Skeletal muscle tissue (tissue), 3 donors: ENCODE measurements at regions not wholly inside any gene's neighbourhood (a gene's known extent, or its start where the extent isn't known, plus 50 kb on each side); places are given as distances from the start of the nearest gene placed in this dataset.
"Not testable (repeated sequence)": the region's sequence is repeated elsewhere in the genome, so short reads cannot be mapped to it uniquely, and the experiment has no call there.

Source experiments
- H3K27ac ChIP-seq: one replicate; pipeline ENCODE4 v1.7.0; 2013; ENCODE audit warnings: mild to moderate bottlenecking, low read depth, low read length, inconsistent platforms
- H3K27me3 ChIP-seq, 3 donors: one replicate each; pipeline ENCODE4 v1.7.0; 2013; ENCODE audit warnings: low read length in 3 of 3; ENCODE audit not compliant: control insufficient read depth in 3 of 3, insufficient read depth in 3 of 3
- H3K36me3 ChIP-seq, 3 donors: one replicate each; pipeline ENCODE4 v1.7.0; 2013; ENCODE audit warnings: low read length in 3 of 3; ENCODE audit not compliant: control insufficient read depth in 3 of 3, insufficient read depth in 3 of 3
- H3K4me1 ChIP-seq, 3 donors: one replicate each; pipeline ENCODE4 v1.7.0; 2013; ENCODE audit warnings: low read length in 3 of 3, mild to moderate bottlenecking in 3 of 3; ENCODE audit not compliant: control insufficient read depth in 3 of 3, insufficient read depth in 3 of 3
- H3K4me3 ChIP-seq, 3 donors: one replicate each; pipeline ENCODE4 v1.7.0; 2013; ENCODE audit warnings: low read length in 3 of 3
- H3K9ac ChIP-seq, 3 donors: one replicate each; pipeline ENCODE4 v1.7.0; 2013; ENCODE audit warnings: low read length in 3 of 3, mild to moderate bottlenecking in 3 of 3, moderate library complexity in 2 of 3, low read depth in 1 of 3
- H3K9me3 ChIP-seq, 3 donors: one replicate each; pipeline ENCODE4 v1.7.0; 2013; ENCODE audit warnings: low read length in 3 of 3; ENCODE audit not compliant: control insufficient read depth in 3 of 3
- donor health status: Osteomylitis.

DNA sequence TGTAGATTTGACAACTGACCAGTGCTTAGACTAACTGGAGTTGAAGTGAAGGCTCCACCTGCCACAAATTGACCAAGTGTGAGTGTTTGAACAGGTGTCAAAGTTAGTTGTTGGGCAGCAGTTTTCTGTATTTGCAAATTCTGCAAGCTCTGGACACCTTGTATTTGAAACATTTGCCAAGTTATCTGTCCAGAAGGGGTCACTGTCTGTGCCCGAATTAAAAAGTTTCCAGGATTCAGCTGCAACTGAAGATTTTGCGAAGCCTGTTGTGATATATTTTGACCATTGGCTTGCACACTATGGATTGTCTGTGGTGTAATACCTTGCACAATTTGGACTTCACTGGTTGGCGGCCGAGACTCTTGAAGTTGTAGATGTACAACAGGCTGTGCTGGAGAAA, 1690.7 kb downstream of the SLITRK5 start:
- no peak overlapping the region for H3K9ac ChIP-seq
- H3K9me3 ChIP-seq, result no peaks in the 10 kb centered on the region
- no peak overlapping the region for H3K27ac ChIP-seq
- no peaks in the 10 kb centered on the region for H3K4me1 ChIP-seq
- H3K36me3 ChIP-seq, result no peaks in the 10 kb centered on the region
- no peak overlapping the region for H3K4me3 ChIP-seq
- no peaks in the 10 kb centered on the region for H3K27me3 ChIP-seq

DNA sequence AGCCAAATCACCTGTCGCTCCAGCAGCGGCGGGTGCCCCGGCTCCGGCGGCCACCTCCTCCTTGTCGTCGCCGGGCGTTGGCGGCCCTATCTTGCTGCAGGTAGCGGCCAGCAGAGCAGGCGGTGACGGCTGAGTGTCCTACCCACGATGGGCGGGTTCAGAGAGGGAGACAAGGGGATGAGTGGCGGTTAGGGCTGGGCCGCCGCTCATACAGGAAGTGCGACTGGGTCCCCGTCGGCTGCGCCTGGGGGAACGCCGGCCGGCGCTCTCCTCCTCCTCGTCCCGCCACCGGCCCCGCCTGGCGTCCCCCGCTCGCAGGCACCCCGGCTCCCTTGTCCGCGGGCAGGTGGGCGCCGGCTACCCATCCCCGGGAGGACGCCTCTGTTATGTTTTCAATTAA, 1692.0 kb downstream of the SLITRK5 start:
- H3K9me3 ChIP-seq, result no peaks in the 10 kb centered on the region
- H3K27me3 ChIP-seq, result no peaks in the 10 kb centered on the region
- H3K36me3 ChIP-seq, result no peaks in the 10 kb centered on the region
- no peak overlapping the region for H3K27ac ChIP-seq
- no peak overlapping the region for H3K9ac ChIP-seq
- no peak overlapping the region for H3K4me3 ChIP-seq
- no peaks in the 10 kb centered on the region for H3K4me1 ChIP-seq

DNA sequence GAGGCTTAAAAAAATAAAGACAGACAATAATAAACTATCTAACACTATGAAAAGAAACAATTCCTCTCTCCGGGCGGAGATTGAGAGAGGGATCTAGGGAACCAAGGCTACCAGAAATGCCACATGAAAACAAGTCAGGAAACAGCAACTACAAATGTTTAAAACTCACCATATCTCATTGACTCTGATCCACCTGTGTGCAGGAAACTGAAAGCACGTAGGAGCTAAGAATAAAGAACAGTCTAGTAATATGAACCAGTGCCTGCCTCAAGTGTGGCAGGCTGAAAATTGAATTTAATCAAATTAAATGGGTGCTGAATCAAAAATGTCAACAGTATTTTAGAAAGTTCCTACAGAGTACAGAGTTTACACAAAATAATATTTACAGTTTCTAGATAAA, 1701.0 kb downstream of the SLITRK5 start:
- Histone ChIP-seq H3K27ac (no peak overlapping the region), H3K4me3 (no peak overlapping the region), H3K27me3 (no peaks in the 10 kb centered on the region), H3K9me3 (no peaks in the 10 kb centered on the region), H3K9ac (no peak overlapping the region), H3K36me3 (no peaks in the 10 kb centered on the region), H3K4me1 (no peaks in the 10 kb centered on the region)

DNA sequence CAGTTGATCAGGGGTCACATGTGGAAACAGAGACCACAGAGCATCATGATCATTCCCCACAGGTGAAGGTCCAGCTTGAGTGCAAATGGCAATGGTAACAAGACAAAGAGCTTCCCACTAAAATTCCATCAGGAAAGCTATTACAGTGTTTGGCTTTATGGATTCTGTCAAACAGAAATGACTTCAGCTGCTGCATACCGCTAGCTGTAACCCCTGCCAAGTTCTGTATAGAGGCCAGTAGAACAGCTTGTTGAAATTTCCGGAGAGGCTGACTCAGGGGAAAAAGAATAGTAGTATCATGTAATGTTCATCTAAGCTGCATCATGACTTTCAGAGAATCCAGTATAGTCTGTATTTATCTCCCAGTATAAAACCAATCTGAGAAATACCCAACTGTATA, 1704.7 kb downstream of the SLITRK5 start:
- Histone ChIP-seq H3K4me1 (no peaks in the 10 kb centered on the region), H3K9ac (no peak overlapping the region), H3K36me3 (no peaks in the 10 kb centered on the region), H3K27me3 (no peaks in the 10 kb centered on the region), H3K9me3 (no peaks in the 10 kb centered on the region), H3K27ac (no peak overlapping the region), H3K4me3 (no peak overlapping the region)

DNA sequence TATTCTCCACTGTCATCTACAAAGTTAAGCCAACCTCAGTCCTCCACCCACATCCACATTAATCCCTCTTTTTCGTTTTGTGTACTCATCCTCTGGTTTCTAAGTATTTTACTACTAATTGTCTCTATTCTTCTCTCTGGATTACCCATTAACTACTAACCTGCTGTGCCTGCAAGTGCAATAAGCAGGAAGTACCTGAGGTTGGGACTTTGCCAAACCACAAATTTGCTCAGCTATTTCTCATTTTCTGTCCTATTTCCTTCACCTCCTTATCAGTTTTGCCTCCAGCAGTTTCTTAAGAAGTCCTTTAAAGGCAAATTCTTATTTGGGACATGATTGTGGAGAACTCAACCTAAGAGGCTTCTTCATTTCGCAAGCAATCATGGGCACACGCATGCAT, 1708.9 kb downstream of the SLITRK5 start:
- Histone ChIP-seq H3K27me3 (no peaks in the 10 kb centered on the region), H3K36me3 (no peaks in the 10 kb centered on the region), H3K4me3 (no peak overlapping the region), H3K9ac (no peak overlapping the region), H3K9me3 (no peaks in the 10 kb centered on the region), H3K4me1 (no peaks in the 10 kb centered on the region), H3K27ac (no peak overlapping the region)

DNA sequence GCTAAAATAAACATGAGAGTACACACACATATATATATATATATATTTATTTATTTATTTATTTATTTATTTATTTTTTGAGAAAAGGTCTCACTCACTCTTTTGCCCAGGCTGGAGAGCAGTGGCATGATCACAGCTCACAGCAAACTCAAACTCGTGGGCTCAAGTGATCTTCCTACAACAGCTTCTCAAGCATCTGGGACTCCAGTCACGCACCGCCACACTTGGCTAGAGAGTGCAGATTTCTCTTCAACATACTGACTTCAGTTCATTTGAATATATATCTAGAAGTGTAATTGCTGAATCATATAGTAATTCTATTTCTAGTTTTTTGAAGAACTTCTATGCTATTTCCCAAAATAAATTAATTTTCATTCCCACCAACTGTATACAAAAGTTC, 1711.8 kb downstream of the SLITRK5 start:
- H3K36me3 ChIP-seq, result no peaks in the 10 kb centered on the region
- H3K4me1 ChIP-seq, result no peaks in the 10 kb centered on the region
- no peaks in the 10 kb centered on the region for H3K27me3 ChIP-seq
- H3K9ac ChIP-seq, result no peak overlapping the region
- H3K27ac ChIP-seq, result no peak overlapping the region
- H3K9me3 ChIP-seq, result peaks cover 0 to 3% (median 0%) of the 10 kb centered on the region in 3 donors
- no peak overlapping the region for H3K4me3 ChIP-seq

DNA sequence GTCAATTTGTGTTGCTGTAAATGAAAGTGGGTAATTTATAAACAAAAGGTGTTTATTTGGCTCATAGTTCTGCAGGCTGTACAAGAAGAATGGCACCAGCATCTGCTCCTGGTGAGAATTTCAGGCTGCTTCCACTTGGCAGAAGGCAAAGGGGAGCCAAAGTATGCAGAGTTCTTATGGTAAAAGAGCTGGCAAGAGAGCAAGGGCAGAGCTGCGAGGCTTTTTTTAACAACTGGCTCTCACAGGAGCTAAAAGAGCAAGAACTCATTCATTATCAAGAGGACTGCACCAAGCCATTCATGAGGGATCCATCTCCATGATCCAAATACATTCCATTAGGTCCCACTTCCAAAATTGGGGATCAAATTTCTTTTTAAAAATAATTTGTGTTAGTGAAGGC, 1712.7 kb downstream of the SLITRK5 start:
- Histone ChIP-seq H3K27me3 (no peaks in the 10 kb centered on the region), H3K9me3 (peaks cover 0 to 3% (median 0%) of the 10 kb centered on the region in 3 donors), H3K27ac (no peak overlapping the region), H3K36me3 (no peaks in the 10 kb centered on the region), H3K4me1 (no peaks in the 10 kb centered on the region), H3K4me3 (no peak overlapping the region), H3K9ac (no peak overlapping the region)

DNA sequence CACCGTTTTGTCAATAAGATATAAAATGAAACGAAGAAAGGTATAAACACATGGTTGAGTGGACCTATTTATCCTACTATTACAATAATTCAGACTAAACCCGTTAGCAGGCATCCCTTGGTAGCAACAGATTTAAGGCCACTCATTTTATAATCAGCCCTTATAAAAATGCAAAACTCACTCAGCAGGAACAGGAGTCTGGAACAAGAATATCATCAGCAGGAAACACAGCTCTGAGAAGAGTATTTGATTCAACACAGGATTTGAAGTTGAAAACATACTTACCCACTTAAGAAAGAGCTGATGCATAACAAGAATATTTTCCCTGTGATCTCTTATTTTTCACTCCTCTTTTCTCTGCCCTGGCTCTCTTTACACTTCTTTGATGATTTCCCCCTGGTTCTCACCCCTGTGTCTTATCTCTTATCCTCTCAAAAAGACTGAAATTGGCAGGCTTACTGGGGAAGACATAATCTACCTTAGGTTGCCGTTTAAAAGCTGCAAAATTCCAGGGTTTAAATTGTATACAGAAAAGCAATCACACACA, 1722.7 kb downstream of the SLITRK5 start:
- no peaks in the 10 kb centered on the region for H3K9me3 ChIP-seq
- H3K27me3 ChIP-seq, result no peaks in the 10 kb centered on the region
- no peak overlapping the region for H3K4me3 ChIP-seq
- H3K36me3 ChIP-seq, result no peaks in the 10 kb centered on the region
- no peak overlapping the region for H3K27ac ChIP-seq
- H3K4me1 ChIP-seq, result no peaks in the 10 kb centered on the region
- H3K9ac ChIP-seq, result no peak overlapping the region

DNA sequence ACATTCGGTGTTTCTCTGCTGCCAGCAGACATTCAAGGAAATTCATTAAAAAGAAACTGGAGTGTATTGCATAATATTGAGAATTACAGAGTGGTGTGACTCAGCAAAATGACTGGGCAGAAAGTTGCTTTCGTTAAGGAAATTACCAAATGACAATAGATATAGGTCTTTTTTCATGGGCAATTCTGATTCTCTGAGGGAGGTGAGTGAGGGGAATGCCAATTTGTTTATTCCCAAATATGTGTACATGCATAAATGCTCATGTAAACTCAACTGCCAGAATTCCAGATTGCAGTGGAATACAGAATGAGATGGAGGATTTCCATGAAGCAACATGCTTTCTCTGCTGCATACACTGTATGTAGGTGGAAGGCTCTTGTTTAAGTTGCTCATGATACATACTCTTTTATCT, 1730.1 kb downstream of the SLITRK5 start:
- H3K9ac ChIP-seq, result no peak overlapping the region
- H3K4me1 ChIP-seq, result no peaks in the 10 kb centered on the region
- no peak overlapping the region for H3K27ac ChIP-seq
- no peaks in the 10 kb centered on the region for H3K36me3 ChIP-seq
- H3K27me3 ChIP-seq, result no peaks in the 10 kb centered on the region
- H3K9me3 ChIP-seq, result no peaks in the 10 kb centered on the region
- H3K4me3 ChIP-seq, result no peak overlapping the region

DNA sequence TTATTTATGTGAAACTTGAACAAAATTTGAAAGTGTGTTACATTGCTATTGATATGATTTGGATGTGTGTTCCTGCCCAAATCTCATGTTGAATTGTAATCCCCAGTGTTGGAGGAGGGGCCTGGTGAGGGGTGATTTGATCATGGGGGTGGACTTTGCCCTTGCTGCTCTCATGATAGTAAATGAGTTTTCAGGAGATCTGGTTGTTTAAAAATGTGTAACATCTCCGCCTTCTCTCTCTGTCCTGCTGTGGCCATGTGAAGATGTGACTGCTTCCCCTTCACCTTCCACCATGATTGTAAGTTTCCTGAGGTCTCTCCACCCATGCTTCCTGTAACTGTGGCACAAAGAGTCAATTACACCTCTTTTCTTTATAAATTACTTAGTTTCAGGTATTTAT, 1731.0 kb downstream of the SLITRK5 start:
- H3K36me3 ChIP-seq, result no peaks in the 10 kb centered on the region
- no peak overlapping the region for H3K4me3 ChIP-seq
- H3K27ac ChIP-seq, result no peak overlapping the region
- no peaks in the 10 kb centered on the region for H3K9me3 ChIP-seq
- no peaks in the 10 kb centered on the region for H3K4me1 ChIP-seq
- no peak overlapping the region for H3K9ac ChIP-seq
- no peaks in the 10 kb centered on the region for H3K27me3 ChIP-seq

DNA sequence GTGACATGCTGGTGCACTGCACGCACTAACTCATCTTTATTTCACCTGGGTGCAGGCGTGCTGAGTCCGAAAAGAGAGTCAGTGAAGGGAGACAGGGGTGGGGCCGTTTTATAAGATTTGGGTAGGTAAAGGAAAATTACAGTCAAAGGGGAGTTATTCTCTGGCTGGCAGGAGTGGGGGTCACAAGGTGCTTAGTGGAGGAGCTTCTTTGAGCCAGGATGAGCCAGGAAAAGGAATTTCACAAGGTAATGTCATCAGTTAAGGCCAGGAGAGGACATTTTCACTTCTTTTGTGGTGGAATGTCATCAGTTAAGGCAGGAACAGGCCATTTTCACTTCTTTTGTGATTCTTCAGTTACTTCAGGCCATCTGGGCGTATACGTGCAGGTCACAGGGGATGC, 1734.9 kb downstream of the SLITRK5 start:
- H3K4me1 ChIP-seq, H3K27me3 ChIP-seq, H3K9ac ChIP-seq, H3K27ac ChIP-seq, H3K4me3 ChIP-seq, H3K9me3 ChIP-seq, H3K36me3 ChIP-seq: not testable (repeated sequence)
